ENCODE measurements at regions not wholly inside any gene's neighbourhood (a gene's known extent, or its start where the extent isn't known, plus 50 kb on each side); places are given as distances from the start of the nearest gene placed in this dataset.

GRCh38 chr4:8681391-8681790, 88.8 kb downstream of the CPZ start:
- H3K4me1 ChIP-seq, result peaks cover 0 to 6% (median 0%) of the 10 kb centered on the region in 9 donors
- H3K27ac ChIP-seq, result no peak overlapping the region
- H3K4me3 ChIP-seq, result no peak overlapping the region
- ATAC-seq (no peak), DNase-seq (no peak)
- no peak for TF ChIP-seq CTCF (IDR thresholded peaks at IDR 0.05)
- H3K27me3 ChIP-seq, result peaks cover 0 to 28% (median 16%) of the 10 kb centered on the region in 7 donors
- intact Hi-C loops (cut with DNase I), result no loop called here
- no peaks in the 10 kb centered on the region for H3K36me3 ChIP-seq
- H3K9me3 ChIP-seq, result no peaks in the 10 kb centered on the region
- 63 to 67% methylated on average over 11 of the region's 11 CpGs for WGBS, 2 donors

- no peak for ATAC-seq
- 68 to 72% methylated on average over 2 of the region's 2 CpGs for WGBS, 2 donors
Measured at GRCh38 chr4:8679032-8679431, 86.5 kb downstream of the CPZ start.

GRCh38 chr4:8676676-8677075, 84.1 kb downstream of the CPZ start:
- H3K4me1 ChIP-seq, result no peaks in the 10 kb centered on the region
- no peak for TF ChIP-seq CTCF (IDR thresholded peaks at IDR 0.05)
- H3K9me3 ChIP-seq, result no peaks in the 10 kb centered on the region
- H3K4me3 ChIP-seq, result no peak overlapping the region
- ATAC-seq, result no peak
- WGBS, 2 donors, result 91 to 92% methylated on average over 11 of the region's 11 CpGs
- no peak for DNase-seq
- H3K27me3 ChIP-seq, result peaks cover 0 to 48% (median 11%) of the 10 kb centered on the region in 7 donors
- no peak overlapping the region for H3K27ac ChIP-seq
- no peaks in the 10 kb centered on the region for H3K36me3 ChIP-seq
- intact Hi-C loops (cut with DNase I), result no loop called here

More at GRCh38 chr4:8679032-8679431, 86.5 kb downstream of the CPZ start:
- intact Hi-C loops (cut with DNase I), result no loop called here
- no peak for TF ChIP-seq CTCF (IDR thresholded peaks at IDR 0.05)
- Histone ChIP-seq H3K9me3 (no peaks in the 10 kb centered on the region), H3K4me3 (no peak overlapping the region), H3K4me1 (peaks cover 0 to 6% (median 0%) of the 10 kb centered on the region in 9 donors), H3K36me3 (no peaks in the 10 kb centered on the region), H3K27ac (no peak overlapping the region), H3K27me3 (peaks cover 0 to 29% (median 10%) of the 10 kb centered on the region in 7 donors)
- DNase-seq, result no peak

GRCh38 chr4:8675906-8676305, 83.3 kb downstream of the CPZ start:
- H3K27me3 ChIP-seq, result peaks cover 0 to 54% (median 11%) of the 10 kb centered on the region in 7 donors
- TF ChIP-seq CTCF (IDR thresholded peaks at IDR 0.05), result no peak

More at GRCh38 chr4:8675906-8676305, 83.3 kb downstream of the CPZ start:
- H3K27ac ChIP-seq, result no peak overlapping the region
- no peaks in the 10 kb centered on the region for H3K36me3 ChIP-seq
- H3K4me3 ChIP-seq, result no peak overlapping the region
- no peak for DNase-seq
- H3K4me1 ChIP-seq, result no peaks in the 10 kb centered on the region
- H3K9me3 ChIP-seq, result no peaks in the 10 kb centered on the region
- WGBS, 2 donors, result 76 to 78% methylated on average over 7 of the region's 7 CpGs
- intact Hi-C loops (cut with DNase I), result no loop called here
- ATAC-seq, result no peak

All from heart right ventricle (tissue), 16 donors.